SK-N-SH (cell line): ENCODE measurements at regions not wholly inside any gene's neighbourhood (a gene's known extent, or its start where the extent isn't known, plus 50 kb on each side); places are given as distances from the start of the nearest gene placed in this dataset.
A peak's percentile ranks its signal among the peaks of the same experiment; 100 is the strongest.

ENCODE experiments used
- CTCF ChIA-PET: fragments of 300-600, 350-600 bp; formaldehyde crosslinking; extraction: SDS; loops from one replicate; lab custom pipeline; 2021; lab: Yijun Ruan, JAX
- POLR2A ChIA-PET: fragments of 350-600 bp; sonication (Branson Sonifier 250); formaldehyde crosslinking; extraction: SDS; loops from one replicate; lab custom pipeline; 2020; ENCODE audit warnings: antibody characterized with exemption, inconsistent platforms; lab: Yijun Ruan, JAX
- DNase-seq: peaks from one replicate; pipeline ENCODE4 v3.0.0; 2012
- H2AFZ ChIP-seq: fragments of 200-600 bp; sonication (generic); 2 replicates; pipeline ENCODE4 v1.8.1; 2016; ENCODE audit warnings: antibody characterized with exemption, mild to moderate bottlenecking, low read depth
- H3F3A ChIP-seq: fragments of 200-600 bp; sonication (generic); replicated peaks from 2 replicates; pipeline ENCODE3; 2016; ENCODE audit warnings: antibody characterized with exemption, mild to moderate bottlenecking; ENCODE audit not compliant: insufficient read depth
- H3K27ac ChIP-seq, 2 experiments: fragments of 200-500 bp in 1 of 2; fragments of 200-600 bp in 1 of 2; sonication (Bioruptor generic) in 1 of 2; sonication (generic), shearing (Covaris generic) in 1 of 2; 2 replicates each; pipeline versions ENCODE4 v1.5.1 to v1.6.1; 2014 to 2016; ENCODE audit warnings: low read depth in 2 of 2, inconsistent platforms in 1 of 2, low read length in 1 of 2, mild to moderate bottlenecking in 1 of 2, mixed read lengths in 1 of 2
- H3K27me3 ChIP-seq: fragments of 200-600 bp; sonication (generic), shearing (Covaris generic); 2 replicates; pipeline ENCODE4 v1.6.1; 2016; ENCODE audit warnings: mixed run types; ENCODE audit not compliant: insufficient read depth
- H3K36me3 ChIP-seq, 2 experiments: fragments of 200-500 bp in 1 of 2; fragments of 200-600 bp in 1 of 2; sonication (Bioruptor generic) in 1 of 2; sonication (generic) in 1 of 2; replicated peaks in 1 of 2; 2 replicates each; pipeline versions ENCODE3 to v1.5.1; 2014 to 2016; ENCODE audit warnings: low read length in 1 of 2, mild to moderate bottlenecking in 1 of 2; ENCODE audit not compliant: insufficient read depth in 2 of 2, control insufficient read depth in 1 of 2
- H3K4me1 ChIP-seq, 2 experiments: fragments of 200-500 bp in 1 of 2; fragments of 200-600 bp in 1 of 2; sonication (Bioruptor generic) in 1 of 2; sonication (generic), shearing (Covaris generic) in 1 of 2; 2 replicates each; pipeline versions ENCODE4 v1.5.1 to v1.6.1; 2014 to 2016; ENCODE audit warnings: low read depth in 1 of 2, low read length in 1 of 2, mixed run types in 1 of 2; ENCODE audit not compliant: insufficient read depth in 2 of 2, control insufficient read depth in 1 of 2
- H3K4me2 ChIP-seq: fragments of 200-600 bp; sonication (generic), shearing (Covaris generic); 2 replicates; pipeline ENCODE4 v1.6.1; 2017; ENCODE audit warnings: mixed run types
- H3K4me3 ChIP-seq, 2 experiments: fragments of 200-500 bp in 1 of 2; fragments of 200-600 bp in 1 of 2; sonication (Bioruptor generic) in 1 of 2; sonication (generic), shearing (Covaris generic) in 1 of 2; 2 replicates each; pipeline versions ENCODE4 v1.5.1 to v1.8.1; 2014 to 2016; ENCODE audit warnings: low read depth in 2 of 2, inconsistent platforms in 1 of 2, low read length in 1 of 2, mild to moderate bottlenecking in 1 of 2, mixed read lengths in 1 of 2, moderate library complexity in 1 of 2
- H3K79me2 ChIP-seq: fragments of 200-600 bp; sonication (generic); 2 replicates; pipeline ENCODE4 v1.8.1; 2017; ENCODE audit warnings: mild to moderate bottlenecking; ENCODE audit not compliant: insufficient read depth
- H3K9ac ChIP-seq: fragments of 200-600 bp; sonication (generic); 2 replicates; pipeline ENCODE4 v1.6.1; 2017; ENCODE audit warnings: mixed run types
- H3K9me2 ChIP-seq: fragments of 200-600 bp; sonication (generic); 2 replicates; pipeline ENCODE4 v1.6.1; 2017; ENCODE audit warnings: mixed run types
- H3K9me3 ChIP-seq: fragments of 200-600 bp; sonication (generic); 2 replicates; pipeline ENCODE4 v1.6.1; 2017; ENCODE audit warnings: mixed run types, mild to moderate bottlenecking, moderate library complexity
- H4K20me1 ChIP-seq: fragments of 200-600 bp; sonication (generic); 2 replicates; pipeline ENCODE4 v1.6.1; 2017; ENCODE audit warnings: mild to moderate bottlenecking, mixed run types; ENCODE audit not compliant: insufficient read depth
- CHD2 ChIP-seq: fragments of 150-350 bp; IDR thresholded peaks from 2 replicates; pipeline ENCODE4 v1.6.1; 2018; ENCODE audit warnings: low read length; ENCODE audit not compliant: partially characterized antibody
- FOSL2 ChIP-seq: IDR thresholded peaks from 2 replicates; pipeline ENCODE4 v1.4.0; 2012; ENCODE audit warnings: low read depth, mild to moderate bottlenecking, moderate library complexity, borderline replicate concordance
- FOXM1 ChIP-seq: IDR thresholded peaks from 2 replicates; pipeline ENCODE4 v1.4.0; 2012; ENCODE audit warnings: low read depth, mild to moderate bottlenecking
- GABPA ChIP-seq: IDR thresholded peaks from 2 replicates; pipeline ENCODE4 v1.4.0; 2012; ENCODE audit warnings: low read depth, mild to moderate bottlenecking
- JUND ChIP-seq: IDR thresholded peaks from 2 replicates; pipeline ENCODE4 v1.4.0; 2012
- NFIC ChIP-seq: IDR thresholded peaks from 2 replicates; pipeline ENCODE4 v1.4.0; 2012; ENCODE audit warnings: borderline replicate concordance
- POLR2AphosphoS5 ChIP-seq: IDR thresholded peaks from 2 replicates; pipeline ENCODE4 v1.6.1; 2012; ENCODE audit warnings: low read depth, low read length
- RAD21 ChIP-seq: IDR thresholded peaks from 2 replicates; pipeline ENCODE4 v1.6.1; 2012; ENCODE audit warnings: mild to moderate bottlenecking, low read length
- TEAD4 ChIP-seq: IDR thresholded peaks from 2 replicates; pipeline ENCODE4 v1.4.0; 2012; ENCODE audit warnings: mild to moderate bottlenecking, borderline replicate concordance; ENCODE audit not compliant: insufficient read depth
- YY1 ChIP-seq: IDR thresholded peaks from 2 replicates; pipeline ENCODE4 v1.4.0; 2012; ENCODE audit warnings: low read depth, mild to moderate bottlenecking
- WGBS: methylation state at CpG from one replicate; pipeline ENCODE4 v1.1.6; 2017; ENCODE audit warnings: low lambda C conversion rate; 5-methylcytosine and 5-hydroxymethylcytosine counted together
- TF ChIP-seq, protein P1 (sequence below): fragments of 200-600 bp; sonication (generic); IDR thresholded peaks from 2 replicates; pipeline ENCODE4 v1.6.1; 2017; ENCODE audit warnings: antibody characterized with exemption, mild to moderate bottlenecking, moderate library complexity
- TF ChIP-seq, protein P2 (sequence below): IDR thresholded peaks from 2 replicates; pipeline ENCODE4 v1.4.0; 2012; ENCODE audit warnings: low read depth, borderline replicate concordance
- TF ChIP-seq, protein P3 (sequence below): IDR thresholded peaks from 2 replicates; pipeline ENCODE4; 2012
- TF ChIP-seq, protein P4 (sequence below): IDR thresholded peaks from 2 replicates; pipeline ENCODE4 v1.4.0; 2012; ENCODE audit warnings: low read depth
- TF ChIP-seq, protein P5 (sequence below): IDR thresholded peaks from 2 replicates; pipeline ENCODE4 v1.6.1; 2012; ENCODE audit warnings: mild to moderate bottlenecking, low read depth, low read length, moderate library complexity

DNA sequence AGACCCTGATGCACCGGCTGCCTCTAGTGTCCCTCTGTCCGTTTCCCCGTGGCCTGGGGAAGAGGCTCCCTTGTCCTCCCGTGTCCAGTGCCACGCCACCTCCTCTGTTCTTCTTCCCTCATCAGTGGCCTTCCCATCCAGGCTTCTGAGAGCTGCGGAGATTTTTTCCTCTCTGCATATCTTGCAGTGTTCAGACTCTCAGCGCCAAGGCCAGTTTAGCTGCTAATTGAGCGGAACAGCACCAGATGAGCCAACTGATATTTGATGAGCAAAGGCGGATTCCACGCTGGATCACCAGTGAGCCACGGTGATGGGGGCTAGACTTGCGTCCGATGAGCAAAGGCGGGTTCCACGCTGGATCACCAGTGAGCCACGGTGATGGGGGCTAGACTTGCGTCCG is 257.6 kb downstream of the FOXL1 start (continued):
- TF ChIP-seq, protein P1, sequence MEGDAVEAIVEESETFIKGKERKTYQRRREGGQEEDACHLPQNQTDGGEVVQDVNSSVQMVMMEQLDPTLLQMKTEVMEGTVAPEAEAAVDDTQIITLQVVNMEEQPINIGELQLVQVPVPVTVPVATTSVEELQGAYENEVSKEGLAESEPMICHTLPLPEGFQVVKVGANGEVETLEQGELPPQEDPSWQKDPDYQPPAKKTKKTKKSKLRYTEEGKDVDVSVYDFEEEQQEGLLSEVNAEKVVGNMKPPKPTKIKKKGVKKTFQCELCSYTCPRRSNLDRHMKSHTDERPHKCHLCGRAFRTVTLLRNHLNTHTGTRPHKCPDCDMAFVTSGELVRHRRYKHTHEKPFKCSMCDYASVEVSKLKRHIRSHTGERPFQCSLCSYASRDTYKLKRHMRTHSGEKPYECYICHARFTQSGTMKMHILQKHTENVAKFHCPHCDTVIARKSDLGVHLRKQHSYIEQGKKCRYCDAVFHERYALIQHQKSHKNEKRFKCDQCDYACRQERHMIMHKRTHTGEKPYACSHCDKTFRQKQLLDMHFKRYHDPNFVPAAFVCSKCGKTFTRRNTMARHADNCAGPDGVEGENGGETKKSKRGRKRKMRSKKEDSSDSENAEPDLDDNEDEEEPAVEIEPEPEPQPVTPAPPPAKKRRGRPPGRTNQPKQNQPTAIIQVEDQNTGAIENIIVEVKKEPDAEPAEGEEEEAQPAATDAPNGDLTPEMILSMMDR = no peak
- TF ChIP-seq POLR2AphosphoS5 (no peak), FOXM1 (no peak), CHD2 (no peak), YY1 (no peak), GABPA (no peak)
- TF ChIP-seq, protein P2, sequence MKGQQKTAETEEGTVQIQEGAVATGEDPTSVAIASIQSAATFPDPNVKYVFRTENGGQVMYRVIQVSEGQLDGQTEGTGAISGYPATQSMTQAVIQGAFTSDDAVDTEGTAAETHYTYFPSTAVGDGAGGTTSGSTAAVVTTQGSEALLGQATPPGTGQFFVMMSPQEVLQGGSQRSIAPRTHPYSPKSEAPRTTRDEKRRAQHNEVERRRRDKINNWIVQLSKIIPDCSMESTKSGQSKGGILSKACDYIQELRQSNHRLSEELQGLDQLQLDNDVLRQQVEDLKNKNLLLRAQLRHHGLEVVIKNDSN = no peak

DNA sequence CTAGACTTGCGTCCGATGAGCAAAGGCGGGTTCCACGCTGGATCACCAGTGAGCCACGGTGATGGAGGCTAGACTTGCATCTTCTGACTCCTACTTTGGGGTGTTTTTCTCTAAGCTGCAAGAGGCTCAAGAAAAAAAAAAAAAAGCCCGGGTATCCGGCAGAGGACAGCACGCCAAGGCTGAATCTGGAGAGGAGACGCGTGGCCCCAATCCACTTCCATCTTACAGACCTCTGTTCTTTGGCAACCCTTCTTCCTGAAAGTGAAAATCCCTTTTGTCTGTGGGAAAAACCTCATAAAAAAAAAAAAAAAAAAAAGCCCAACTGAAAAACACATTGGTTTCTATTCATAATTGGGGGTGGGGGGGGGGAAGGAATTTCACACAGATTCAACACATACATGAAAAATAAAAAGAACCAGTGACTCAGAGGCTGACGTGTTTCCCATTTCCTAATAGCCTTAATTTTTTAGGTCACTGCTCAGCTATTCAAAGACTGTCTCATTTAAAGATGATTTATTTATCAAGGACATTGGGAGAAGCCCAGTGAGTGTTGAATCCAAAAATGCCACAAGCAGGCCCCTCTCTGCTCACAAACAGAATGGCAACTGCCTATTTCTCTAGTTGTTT is 258.3 kb downstream of the FOXL1 start:
- H3F3A ChIP-seq = peaks cover 5% of the 10 kb centered on the region
- no peaks in the 10 kb centered on the region for H3K36me3 ChIP-seq
- no peak for DNase-seq
- POLR2A ChIA-PET = no interaction called here
- no peaks in the 10 kb centered on the region; the same call in 1 of the 2 replicates for H3K9me3 ChIP-seq
- H3K4me3 ChIP-seq = no peak overlapping the region
- no peak overlapping the region for H3K27ac ChIP-seq
- CTCF ChIA-PET = no interaction called here
- no peak overlapping the region for H2AFZ ChIP-seq
- no peaks in the 10 kb centered on the region for H4K20me1 ChIP-seq
- H3K4me1 ChIP-seq = peaks cover 0 to 4% of the 10 kb centered on the region in 2 experiments; a peak in 2 of 4 replicates
- no peak overlapping the region for H3K9ac ChIP-seq
- no peaks in the 10 kb centered on the region for H3K79me2 ChIP-seq
- peak overlapping the region; percentile 30; the same call in 1 of the 2 replicates for H3K4me2 ChIP-seq
- H3K27me3 ChIP-seq = peaks cover 5% of the 10 kb centered on the region
- WGBS = 25% methylated on average over 7 of the region's 11 CpGs
- TF ChIP-seq, protein P3, sequence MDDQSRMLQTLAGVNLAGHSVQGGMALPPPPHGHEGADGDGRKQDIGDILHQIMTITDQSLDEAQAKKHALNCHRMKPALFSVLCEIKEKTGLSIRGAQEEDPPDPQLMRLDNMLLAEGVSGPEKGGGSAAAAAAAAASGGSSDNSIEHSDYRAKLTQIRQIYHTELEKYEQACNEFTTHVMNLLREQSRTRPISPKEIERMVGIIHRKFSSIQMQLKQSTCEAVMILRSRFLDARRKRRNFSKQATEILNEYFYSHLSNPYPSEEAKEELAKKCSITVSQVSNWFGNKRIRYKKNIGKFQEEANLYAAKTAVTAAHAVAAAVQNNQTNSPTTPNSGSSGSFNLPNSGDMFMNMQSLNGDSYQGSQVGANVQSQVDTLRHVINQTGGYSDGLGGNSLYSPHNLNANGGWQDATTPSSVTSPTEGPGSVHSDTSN = peak; percentile 57
- TF ChIP-seq NFIC (no peak), FOSL2 (peak; percentile 36; the same call in 1 of the 2 replicates)
- H3K9me2 ChIP-seq = no peaks in the 10 kb centered on the region

DNA sequence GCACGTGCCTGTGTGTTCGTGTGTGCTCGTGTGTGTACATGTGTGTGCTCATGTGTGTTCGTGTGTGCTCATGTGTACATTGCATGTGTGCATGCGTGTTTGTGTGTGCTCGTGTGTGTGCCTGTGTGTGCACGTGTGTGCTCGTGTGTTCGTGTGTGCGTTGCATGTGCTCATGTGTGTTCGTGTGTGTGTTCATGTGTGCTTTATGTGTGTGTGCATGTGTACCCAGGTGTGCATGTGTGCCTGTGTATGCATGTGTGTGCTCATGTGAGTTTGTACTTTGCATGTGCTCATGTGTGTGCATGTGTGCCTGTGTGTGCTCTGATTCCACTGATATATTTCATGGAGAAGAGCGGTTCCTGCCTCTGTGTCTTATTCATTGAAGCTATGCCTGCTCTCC is 265.5 kb downstream of the FOXL1 start:
- no peaks in the 10 kb centered on the region for H3K4me1 ChIP-seq
- H3K9me3 ChIP-seq = no peaks in the 10 kb centered on the region; the same call in 1 of the 2 replicates
- no peaks in the 10 kb centered on the region for H3K79me2 ChIP-seq
- no peak overlapping the region for H3K4me3 ChIP-seq
- ChIA-PET POLR2A (no interaction called here), CTCF (no interaction called here)
- no peaks in the 10 kb centered on the region for H4K20me1 ChIP-seq
- no peaks in the 10 kb centered on the region for H3K36me3 ChIP-seq
- H3K4me2 ChIP-seq = no peak overlapping the region
- H3K9me2 ChIP-seq = no peaks in the 10 kb centered on the region
- no peaks in the 10 kb centered on the region for H3F3A ChIP-seq
- WGBS = 31% methylated on average over 10 of the region's 12 CpGs
- no peak overlapping the region for H2AFZ ChIP-seq
- no peak overlapping the region for H3K27ac ChIP-seq
- no peak overlapping the region for H3K9ac ChIP-seq
- DNase-seq = no peak
- peaks cover 49% of the 10 kb centered on the region for H3K27me3 ChIP-seq
- TF ChIP-seq, protein P4, sequence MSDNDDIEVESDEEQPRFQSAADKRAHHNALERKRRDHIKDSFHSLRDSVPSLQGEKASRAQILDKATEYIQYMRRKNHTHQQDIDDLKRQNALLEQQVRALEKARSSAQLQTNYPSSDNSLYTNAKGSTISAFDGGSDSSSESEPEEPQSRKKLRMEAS = no peak
- TF ChIP-seq, protein P2 = no peak
- TF ChIP-seq, protein P3 = no peak
- TF ChIP-seq POLR2AphosphoS5 (no peak), TEAD4 (no peak), RAD21 (no peak), JUND (no peak)
- TF ChIP-seq, protein P5, sequence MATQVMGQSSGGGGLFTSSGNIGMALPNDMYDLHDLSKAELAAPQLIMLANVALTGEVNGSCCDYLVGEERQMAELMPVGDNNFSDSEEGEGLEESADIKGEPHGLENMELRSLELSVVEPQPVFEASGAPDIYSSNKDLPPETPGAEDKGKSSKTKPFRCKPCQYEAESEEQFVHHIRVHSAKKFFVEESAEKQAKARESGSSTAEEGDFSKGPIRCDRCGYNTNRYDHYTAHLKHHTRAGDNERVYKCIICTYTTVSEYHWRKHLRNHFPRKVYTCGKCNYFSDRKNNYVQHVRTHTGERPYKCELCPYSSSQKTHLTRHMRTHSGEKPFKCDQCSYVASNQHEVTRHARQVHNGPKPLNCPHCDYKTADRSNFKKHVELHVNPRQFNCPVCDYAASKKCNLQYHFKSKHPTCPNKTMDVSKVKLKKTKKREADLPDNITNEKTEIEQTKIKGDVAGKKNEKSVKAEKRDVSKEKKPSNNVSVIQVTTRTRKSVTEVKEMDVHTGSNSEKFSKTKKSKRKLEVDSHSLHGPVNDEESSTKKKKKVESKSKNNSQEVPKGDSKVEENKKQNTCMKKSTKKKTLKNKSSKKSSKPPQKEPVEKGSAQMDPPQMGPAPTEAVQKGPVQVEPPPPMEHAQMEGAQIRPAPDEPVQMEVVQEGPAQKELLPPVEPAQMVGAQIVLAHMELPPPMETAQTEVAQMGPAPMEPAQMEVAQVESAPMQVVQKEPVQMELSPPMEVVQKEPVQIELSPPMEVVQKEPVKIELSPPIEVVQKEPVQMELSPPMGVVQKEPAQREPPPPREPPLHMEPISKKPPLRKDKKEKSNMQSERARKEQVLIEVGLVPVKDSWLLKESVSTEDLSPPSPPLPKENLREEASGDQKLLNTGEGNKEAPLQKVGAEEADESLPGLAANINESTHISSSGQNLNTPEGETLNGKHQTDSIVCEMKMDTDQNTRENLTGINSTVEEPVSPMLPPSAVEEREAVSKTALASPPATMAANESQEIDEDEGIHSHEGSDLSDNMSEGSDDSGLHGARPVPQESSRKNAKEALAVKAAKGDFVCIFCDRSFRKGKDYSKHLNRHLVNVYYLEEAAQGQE = no peak
